CD4-positive, alpha-beta T cell (primary cell): ENCODE measurements at regions not wholly inside any gene's neighbourhood (a gene's known extent, or its start where the extent isn't known, plus 50 kb on each side); places are given as distances from the start of the nearest gene placed in this dataset.

Experiments
- ATAC-seq: fragments of 200-7000 bp; cut with Tn5 transposase; one replicate; pipeline ENCODE4 v1.10.0; 2022; ENCODE audit warnings: mild to moderate bottlenecking; ENCODE audit not compliant: poor library complexity
- CTCF ChIA-PET: fragments of 350-600 bp; sonication (Branson Sonifier 250); formaldehyde crosslinking; loops from one replicate; lab custom pipeline; 2021; ENCODE audit warnings: antibody characterized with exemption, inconsistent platforms; lab: Charles Lee
- POLR2A ChIA-PET: fragments of 350-600 bp; sonication (Branson Sonifier 250); formaldehyde crosslinking; loops from one replicate; lab custom pipeline; 2021; ENCODE audit warnings: antibody characterized with exemption, inconsistent platforms; lab: Charles Lee
- DNase-seq, 14 experiments: peaks; one replicate each; pipeline ENCODE4 v3.0.0-alpha.2; 2013 to 2020; ENCODE audit warnings: mixed read lengths in 2 of 14
- H3K27ac ChIP-seq, 2 donors: one replicate each; pipeline versions ENCODE4 v1.5.1 to v1.7.0; 2013; ENCODE audit warnings: low read length in 2 of 2, low read depth in 1 of 2, mild to moderate bottlenecking in 1 of 2
- H3K27me3 ChIP-seq, 2 experiments: 1 replicate in 1 of 2; 2 replicates in 1 of 2; pipeline versions ENCODE4 v1.6.1 to v1.7.0; 2013; ENCODE audit warnings: low read length in 2 of 2, control low read depth in 1 of 2, mild to moderate bottlenecking in 1 of 2, moderate library complexity in 1 of 2; ENCODE audit not compliant: insufficient read depth in 2 of 2, control insufficient read depth in 1 of 2
- H3K36me3 ChIP-seq: one replicate; pipeline ENCODE4 v1.6.1; 2013; ENCODE audit warnings: low read length, control low read depth; ENCODE audit not compliant: insufficient read depth
- H3K4me1 ChIP-seq: one replicate; pipeline ENCODE4 v1.6.1; 2013; ENCODE audit warnings: low read length, control low read depth; ENCODE audit not compliant: insufficient read depth
- H3K4me3 ChIP-seq: one replicate; pipeline ENCODE4 v1.5.1; 2013; ENCODE audit warnings: mild to moderate bottlenecking, low read length, moderate library complexity
- H3K9me3 ChIP-seq, 2 experiments: 1 replicate in 1 of 2; 2 replicates in 1 of 2; pipeline versions ENCODE4 v1.6.1 to v1.7.0; 2013; ENCODE audit warnings: low read length in 2 of 2, mild to moderate bottlenecking in 2 of 2, control low read depth in 1 of 2, moderate library complexity in 1 of 2; ENCODE audit not compliant: control insufficient read depth in 1 of 2, insufficient read depth in 1 of 2
- H3K27ac Mint-ChIP-seq: one replicate; pipeline ENCODE4 v1.8.0; 2020; ENCODE audit warnings: mixed read lengths
- H3K27me3 Mint-ChIP-seq: one replicate; pipeline ENCODE4 v1.8.0; 2021; ENCODE audit warnings: mixed read lengths
- H3K36me3 Mint-ChIP-seq: one replicate; pipeline ENCODE4 v1.8.0; 2021; ENCODE audit warnings: low read depth, mixed read lengths
- H3K4me1 Mint-ChIP-seq: one replicate; pipeline ENCODE4 v1.8.0; 2021; ENCODE audit warnings: low read depth, mixed read lengths
- H3K4me3 Mint-ChIP-seq: one replicate; pipeline ENCODE4 v1.8.0; 2020; ENCODE audit warnings: mild to moderate bottlenecking, mixed read lengths
- H3K9me3 Mint-ChIP-seq: one replicate; pipeline ENCODE4 v1.8.0; 2020; ENCODE audit warnings: mixed read lengths
- intact Hi-C, 2 experiments: fragments of 100-400 bp; cut with DNase I in 1 of 2; cut with micrococcal nuclease in 1 of 2; formaldehyde crosslinking; loops; one replicate each; pipeline versions ENCODE4 v1.15.1 to v1.9.0; 2023 to 2025; cut with DNase I, micrococcal nuclease
- TF ChIP-seq, protein P1 (sequence below): fragments of 200-600 bp; IDR thresholded peaks from one replicate; pipeline ENCODE4 v1.8.0; 2022; ENCODE audit warnings: antibody characterized with exemption, mild to moderate bottlenecking

DNA sequence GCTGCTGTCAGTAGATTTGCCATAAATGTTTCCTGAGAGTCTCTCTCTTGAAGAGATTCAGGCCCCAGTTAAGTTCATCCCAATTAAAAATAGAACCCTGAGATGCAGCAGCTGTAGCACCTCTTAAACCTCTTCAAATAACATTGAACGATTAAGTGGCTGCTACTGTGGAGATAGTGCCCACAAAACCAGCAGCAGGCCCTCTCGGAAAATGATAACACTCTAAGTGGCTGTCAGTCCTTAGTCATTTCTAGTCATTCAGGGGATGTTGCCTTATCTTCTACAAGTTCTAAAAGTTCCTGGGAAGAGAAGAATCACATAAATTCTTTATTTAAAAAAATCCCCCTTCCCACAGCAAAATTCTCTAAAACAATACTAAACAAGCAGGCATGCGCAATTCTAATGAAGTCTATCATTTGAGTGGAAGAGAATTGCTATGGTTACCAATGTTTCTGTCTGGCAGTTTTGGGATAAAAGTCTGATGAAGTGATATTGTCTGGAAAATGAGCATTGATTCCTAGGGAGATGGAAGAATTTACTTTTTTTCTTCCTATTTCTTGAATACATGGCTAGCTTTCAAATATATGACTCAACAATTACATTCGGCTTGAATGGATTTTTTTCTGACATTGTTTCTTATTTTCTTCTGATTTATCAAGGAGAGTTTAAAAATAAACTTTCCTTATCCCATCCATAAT is 131.9 kb downstream of the TRMT11 start:
- H3K9me3 ChIP-seq = no peaks in the 10 kb centered on the region
- H3K27me3 Mint-ChIP-seq = no peaks in the 10 kb centered on the region
- H3K9me3 Mint-ChIP-seq = no peaks in the 10 kb centered on the region
- H3K4me3 ChIP-seq = no peak overlapping the region
- H3K27ac ChIP-seq = no peak overlapping the region
- H3K4me1 ChIP-seq = no peaks in the 10 kb centered on the region
- H3K27ac Mint-ChIP-seq = no peak overlapping the region
- no peaks in the 10 kb centered on the region for H3K4me1 Mint-ChIP-seq
- no peak overlapping the region for H3K4me3 Mint-ChIP-seq
- no peaks in the 10 kb centered on the region for H3K27me3 ChIP-seq
- TF ChIP-seq, protein P1, sequence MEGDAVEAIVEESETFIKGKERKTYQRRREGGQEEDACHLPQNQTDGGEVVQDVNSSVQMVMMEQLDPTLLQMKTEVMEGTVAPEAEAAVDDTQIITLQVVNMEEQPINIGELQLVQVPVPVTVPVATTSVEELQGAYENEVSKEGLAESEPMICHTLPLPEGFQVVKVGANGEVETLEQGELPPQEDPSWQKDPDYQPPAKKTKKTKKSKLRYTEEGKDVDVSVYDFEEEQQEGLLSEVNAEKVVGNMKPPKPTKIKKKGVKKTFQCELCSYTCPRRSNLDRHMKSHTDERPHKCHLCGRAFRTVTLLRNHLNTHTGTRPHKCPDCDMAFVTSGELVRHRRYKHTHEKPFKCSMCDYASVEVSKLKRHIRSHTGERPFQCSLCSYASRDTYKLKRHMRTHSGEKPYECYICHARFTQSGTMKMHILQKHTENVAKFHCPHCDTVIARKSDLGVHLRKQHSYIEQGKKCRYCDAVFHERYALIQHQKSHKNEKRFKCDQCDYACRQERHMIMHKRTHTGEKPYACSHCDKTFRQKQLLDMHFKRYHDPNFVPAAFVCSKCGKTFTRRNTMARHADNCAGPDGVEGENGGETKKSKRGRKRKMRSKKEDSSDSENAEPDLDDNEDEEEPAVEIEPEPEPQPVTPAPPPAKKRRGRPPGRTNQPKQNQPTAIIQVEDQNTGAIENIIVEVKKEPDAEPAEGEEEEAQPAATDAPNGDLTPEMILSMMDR = no peak
- intact Hi-C loops = no loop called here
- H3K36me3 Mint-ChIP-seq = no peaks in the 10 kb centered on the region
- POLR2A ChIA-PET = no interaction called here
- no peak for DNase-seq
- no peak for ATAC-seq
- H3K36me3 ChIP-seq = no peaks in the 10 kb centered on the region
- CTCF ChIA-PET = no interaction called here

DNA sequence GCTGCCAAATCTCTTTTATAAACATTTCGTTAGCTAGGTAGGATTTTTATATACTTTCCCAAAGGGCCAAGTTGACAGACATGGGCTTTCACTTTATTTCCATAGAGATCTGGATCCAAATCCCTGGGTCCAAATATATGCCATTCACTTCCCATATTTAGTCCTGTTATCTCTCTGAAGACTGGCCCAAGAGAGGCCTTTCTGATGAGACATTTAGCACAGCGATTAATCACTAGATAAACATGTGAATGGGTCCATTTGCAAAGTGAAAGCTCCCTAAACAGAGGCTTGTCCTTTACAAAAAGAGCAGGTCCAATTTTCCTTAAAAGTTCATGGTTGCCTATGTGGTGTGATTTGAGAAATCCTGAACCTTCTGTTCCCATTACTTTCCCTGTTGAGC is 132.6 kb downstream of the TRMT11 start:
- Mint-ChIP-seq H3K4me3 (no peak overlapping the region), H3K27ac (no peak overlapping the region), H3K27me3 (no peaks in the 10 kb centered on the region), H3K36me3 (no peaks in the 10 kb centered on the region), H3K4me1 (no peaks in the 10 kb centered on the region), H3K9me3 (no peaks in the 10 kb centered on the region)
- Histone ChIP-seq H3K9me3 (no peaks in the 10 kb centered on the region), H3K36me3 (no peaks in the 10 kb centered on the region), H3K27ac (no peak overlapping the region), H3K4me1 (no peaks in the 10 kb centered on the region), H3K4me3 (no peak overlapping the region), H3K27me3 (no peaks in the 10 kb centered on the region)
- ATAC-seq (no peak), DNase-seq (no peak)
- TF ChIP-seq, protein P1 = no peak
- ChIA-PET POLR2A (no interaction called here), CTCF (no interaction called here)
- intact Hi-C loops = no loop called here

DNA sequence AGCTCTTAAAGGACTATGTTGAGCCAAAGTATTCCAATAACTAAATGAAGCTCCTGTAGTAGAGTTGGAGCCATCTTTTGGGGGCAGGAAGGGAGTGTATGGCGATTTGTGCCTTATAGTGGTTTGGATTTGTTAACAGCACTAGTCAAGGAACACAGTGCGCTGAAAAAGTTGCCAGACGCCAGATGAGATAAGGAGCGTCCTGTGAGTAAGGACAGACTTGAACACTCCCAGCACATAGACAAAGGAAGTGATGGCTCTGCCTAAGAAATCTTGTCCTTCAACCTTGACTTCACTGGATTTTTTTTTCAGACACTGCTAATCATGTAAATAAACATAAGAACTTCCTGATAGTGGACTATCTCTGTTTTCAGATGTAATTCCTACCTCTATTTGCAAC is 136.9 kb downstream of the TRMT11 start:
- no peaks in the 10 kb centered on the region for H3K9me3 Mint-ChIP-seq
- Histone ChIP-seq H3K36me3 (no peaks in the 10 kb centered on the region), H3K27ac (no peak overlapping the region), H3K4me1 (no peaks in the 10 kb centered on the region), H3K27me3 (no peaks in the 10 kb centered on the region), H3K4me3 (no peak overlapping the region), H3K9me3 (no peaks in the 10 kb centered on the region)
- no peaks in the 10 kb centered on the region for H3K27me3 Mint-ChIP-seq
- no peak for DNase-seq
- no peak overlapping the region for H3K27ac Mint-ChIP-seq
- no peaks in the 10 kb centered on the region for H3K4me1 Mint-ChIP-seq
- POLR2A ChIA-PET = no interaction called here
- TF ChIP-seq, protein P1 = no peak
- no peak for ATAC-seq
- no peaks in the 10 kb centered on the region for H3K36me3 Mint-ChIP-seq
- H3K4me3 Mint-ChIP-seq = no peak overlapping the region
- CTCF ChIA-PET = no interaction called here
- intact Hi-C loops = no loop called here
